Mammary epithelial cell (primary cell): ENCODE measurements at regions not wholly inside any gene's neighbourhood (a gene's known extent, or its start where the extent isn't known, plus 50 kb on each side); places are given as distances from the start of the nearest gene placed in this dataset.

Experiments used
- CTCF ChIP-seq, 2 donors: IDR thresholded peaks in 1 of 2; conservative IDR thresholded peaks in 1 of 2; 2 replicates each; pipeline ENCODE4 v1.5.1; 2011 to 2012; ENCODE audit warnings: inconsistent platforms in 2 of 2, low read length in 2 of 2, mild to moderate bottlenecking in 2 of 2, control low read depth in 1 of 2, low read depth in 1 of 2; ENCODE audit not compliant: insufficient read depth in 1 of 2; ENCODE audit errors: extremely low read depth in 1 of 2
- EZH2 ChIP-seq: IDR thresholded peaks from 2 replicates; pipeline ENCODE4 v1.6.1; 2012; ENCODE audit warnings: low read length, inconsistent platforms, borderline replicate concordance

- TF ChIP-seq CTCF (conservative IDR thresholded peaks at IDR 0.05 in 1 of 2, IDR thresholded peaks at IDR 0.05 in 1 of 2; ENCODE audit: extremely low read depth in 1 of 2, insufficient read depth in 1 of 2, low read depth in 1 of 2, low read length in 2 of 2) (no peak), EZH2 (no peak)
Observed at GRCh38 chrX:65831268-65831667, 163.8 kb downstream of the MSN start.
